A673 (cell line): ENCODE measurements at regions not wholly inside any gene's neighbourhood (a gene's known extent, or its start where the extent isn't known, plus 50 kb on each side); places are given as distances from the start of the nearest gene placed in this dataset.

Experiments
- BruUV-seq: library from RNA; stranded (reverse); fragments of 400-500 nt; replicated peaks from 2 replicates; lab custom pipeline; 2021; lab: Mats Ljungman, UMichigan
- CTCF ChIA-PET: fragments of 300-600 bp; sonication (Branson Sonifier 250); formaldehyde crosslinking; loops from one replicate; lab custom pipeline; 2022; ENCODE audit warnings: antibody characterized with exemption; lab: Charles Lee
- POLR2A ChIA-PET: fragments of 300-600 bp; sonication (Branson Sonifier 250); formaldehyde crosslinking; loops from one replicate; lab custom pipeline; 2022; ENCODE audit warnings: antibody characterized with exemption; ENCODE audit not compliant: low non-redundant PET; lab: Charles Lee
- DNase-seq: peaks from one replicate; pipeline ENCODE4 v3.0.0-alpha.2; 2015; ENCODE audit warnings: low spot score
- H3K27ac ChIP-seq: fragments of 200-600 bp; sonication (generic); 2 replicates; pipeline ENCODE4 v1.5.1; 2016; ENCODE audit warnings: mixed run types, low read depth, mild to moderate bottlenecking, mixed read lengths, antibody characterized with exemption, low read length; ENCODE audit not compliant: poor library complexity, severe bottlenecking
- H3K27me3 ChIP-seq: fragments of 200-600 bp; sonication (generic); replicated peaks from 2 replicates; pipeline ENCODE4 v1.6.1; 2017; ENCODE audit warnings: mixed run types, low read depth, mild to moderate bottlenecking, mixed read lengths, antibody characterized with exemption, low read length; ENCODE audit not compliant: insufficient read depth, poor library complexity
- H3K36me3 ChIP-seq: fragments of 200-600 bp; sonication (generic); 2 replicates; pipeline ENCODE4 v1.6.1; 2016; ENCODE audit warnings: mixed run types, mild to moderate bottlenecking, mixed read lengths, antibody characterized with exemption, low read length; ENCODE audit not compliant: insufficient read depth, poor library complexity, severe bottlenecking
- H3K4me1 ChIP-seq: fragments of 200-600 bp; sonication (generic); 2 replicates; pipeline ENCODE4 v1.6.1; 2017; ENCODE audit warnings: mixed run types, mild to moderate bottlenecking, mixed read lengths, antibody characterized with exemption, low read length; ENCODE audit not compliant: insufficient read depth, poor library complexity, severe bottlenecking
- H3K4me3 ChIP-seq: fragments of 200-600 bp; sonication (generic); 2 replicates; pipeline ENCODE4 v1.5.1; 2016; ENCODE audit warnings: low read depth, mixed run types, mild to moderate bottlenecking, mixed read lengths, low read length; ENCODE audit not compliant: poor library complexity, severe bottlenecking
- H3K9me3 ChIP-seq: fragments of 200-600 bp; sonication (generic); 2 replicates; pipeline ENCODE4 v1.6.1; 2016; ENCODE audit warnings: mixed run types, low read depth, mild to moderate bottlenecking, mixed read lengths, antibody characterized with exemption, low read length; ENCODE audit not compliant: poor library complexity, severe bottlenecking
- EZH2 ChIP-seq: fragments of 200-600 bp; sonication (generic); IDR thresholded peaks from 2 replicates; pipeline ENCODE4 v1.6.1; 2017; ENCODE audit warnings: borderline replicate concordance, low read depth, mild to moderate bottlenecking, mixed read lengths, antibody characterized with exemption, low read length; ENCODE audit not compliant: poor library complexity, severe bottlenecking
- intact Hi-C: fragments of 100-400 bp; cut with micrococcal nuclease; formaldehyde crosslinking; loops from one replicate; pipeline ENCODE4 v1.10.0; 2022; ENCODE audit not compliant: unreplicated experiment
- TF ChIP-seq, protein P1 (sequence below): fragments of 300-800, 200-600 bp; sonication (generic); conservative IDR thresholded peaks from 2 replicates; pipeline ENCODE4 v1.5.1; 2017; ENCODE audit warnings: low read depth, mild to moderate bottlenecking, antibody characterized with exemption, low read length, moderate library complexity, mixed read lengths

DNA sequence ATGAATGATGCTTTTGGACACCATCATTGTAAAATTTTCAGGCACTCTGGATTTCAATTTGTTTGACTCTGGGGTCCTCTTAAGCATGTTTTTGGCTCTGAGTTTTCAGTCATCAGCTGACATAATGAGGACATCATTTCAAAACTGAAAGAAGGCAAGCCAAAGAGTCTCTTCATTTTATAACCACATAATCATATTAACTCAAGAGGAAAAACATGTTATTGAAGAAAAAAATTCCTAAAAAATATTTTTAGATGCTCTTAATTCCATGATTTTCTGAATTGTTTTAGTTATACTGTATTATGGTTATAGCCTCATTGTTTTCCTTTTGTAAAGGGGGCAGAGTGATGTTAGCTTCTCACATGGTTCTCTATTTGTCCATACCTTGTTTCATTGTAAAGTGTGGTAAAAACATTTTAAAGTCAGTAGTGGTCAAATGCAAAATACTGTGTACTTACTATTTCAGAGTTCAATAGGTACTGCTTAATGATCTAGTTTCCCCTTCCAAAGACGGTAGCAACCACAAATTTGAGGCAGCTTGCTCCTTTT is 472.1 kb downstream of the DMRT2 start:
- Histone ChIP-seq H3K9me3 (no peaks in the 10 kb centered on the region), H3K27me3 (no peaks in the 10 kb centered on the region), H3K27ac (no peak overlapping the region), H3K4me3 (no peak overlapping the region), H3K36me3 (no peaks in the 10 kb centered on the region), H3K4me1 (no peaks in the 10 kb centered on the region)
- intact Hi-C loops, result no loop called here
- no TSS peak for BruUV-seq
- CTCF ChIA-PET, result no interaction called here
- no peak for TF ChIP-seq EZH2
- TF ChIP-seq, protein P1, sequence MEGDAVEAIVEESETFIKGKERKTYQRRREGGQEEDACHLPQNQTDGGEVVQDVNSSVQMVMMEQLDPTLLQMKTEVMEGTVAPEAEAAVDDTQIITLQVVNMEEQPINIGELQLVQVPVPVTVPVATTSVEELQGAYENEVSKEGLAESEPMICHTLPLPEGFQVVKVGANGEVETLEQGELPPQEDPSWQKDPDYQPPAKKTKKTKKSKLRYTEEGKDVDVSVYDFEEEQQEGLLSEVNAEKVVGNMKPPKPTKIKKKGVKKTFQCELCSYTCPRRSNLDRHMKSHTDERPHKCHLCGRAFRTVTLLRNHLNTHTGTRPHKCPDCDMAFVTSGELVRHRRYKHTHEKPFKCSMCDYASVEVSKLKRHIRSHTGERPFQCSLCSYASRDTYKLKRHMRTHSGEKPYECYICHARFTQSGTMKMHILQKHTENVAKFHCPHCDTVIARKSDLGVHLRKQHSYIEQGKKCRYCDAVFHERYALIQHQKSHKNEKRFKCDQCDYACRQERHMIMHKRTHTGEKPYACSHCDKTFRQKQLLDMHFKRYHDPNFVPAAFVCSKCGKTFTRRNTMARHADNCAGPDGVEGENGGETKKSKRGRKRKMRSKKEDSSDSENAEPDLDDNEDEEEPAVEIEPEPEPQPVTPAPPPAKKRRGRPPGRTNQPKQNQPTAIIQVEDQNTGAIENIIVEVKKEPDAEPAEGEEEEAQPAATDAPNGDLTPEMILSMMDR, result no peak
- POLR2A ChIA-PET, result no interaction called here
- no peak for DNase-seq

DNA sequence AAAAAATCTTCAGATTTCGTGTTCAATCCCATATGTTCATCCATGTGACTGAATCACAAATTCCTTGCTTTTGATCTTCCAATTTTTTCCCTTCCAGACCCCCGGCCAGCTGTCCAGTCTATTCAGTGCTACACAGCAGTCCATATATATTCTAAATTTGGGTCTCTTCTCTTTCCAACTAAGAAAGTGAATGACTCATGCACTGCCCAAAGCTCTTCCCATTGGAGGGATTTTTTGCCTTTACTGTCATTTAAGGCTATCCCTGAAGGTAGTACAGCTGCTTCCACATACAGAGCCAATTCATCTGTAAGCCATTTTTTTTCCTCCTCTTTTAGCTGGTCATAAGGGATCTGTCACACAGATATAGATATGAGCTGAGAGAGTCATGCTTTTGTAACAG is 478.3 kb downstream of the DMRT2 start:
- POLR2A ChIA-PET, result no interaction called here
- TF ChIP-seq, protein P1, result no peak
- no peak for TF ChIP-seq EZH2
- intact Hi-C loops, result no loop called here

DNA sequence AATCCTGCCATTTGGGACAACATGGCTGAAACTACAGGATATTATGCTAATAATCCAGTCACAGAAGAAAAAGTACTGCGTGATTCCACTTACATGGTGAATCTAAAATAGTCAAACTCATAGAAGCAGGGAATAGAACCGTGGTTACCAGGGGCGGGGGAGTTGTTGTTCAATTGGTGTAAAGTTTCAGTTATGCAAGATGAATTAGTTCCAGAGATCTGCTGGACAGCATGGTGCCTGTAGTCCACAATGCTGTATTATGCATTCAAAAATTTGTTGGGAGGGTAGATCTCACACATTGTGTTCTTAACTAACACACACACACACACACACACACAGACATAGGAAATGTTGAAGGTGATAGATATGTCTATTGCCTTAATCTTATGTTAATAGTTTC is 480.5 kb downstream of the DMRT2 start:
- Histone ChIP-seq H3K27me3 (no peaks in the 10 kb centered on the region), H3K27ac (no peak overlapping the region), H3K4me3 (no peak overlapping the region), H3K36me3 (no peaks in the 10 kb centered on the region), H3K9me3 (no peaks in the 10 kb centered on the region), H3K4me1 (no peaks in the 10 kb centered on the region)
- intact Hi-C loops, result no loop called here
- ChIA-PET POLR2A (no interaction called here), CTCF (no interaction called here)
- TF ChIP-seq, protein P1, result no peak
- no peak for TF ChIP-seq EZH2
- no peak for DNase-seq
- BruUV-seq, result no TSS peak

More for the DNA sequence above, 478.3 kb downstream of the DMRT2 start:
- H3K36me3 ChIP-seq, result no peaks in the 10 kb centered on the region
- H3K27me3 ChIP-seq, result no peaks in the 10 kb centered on the region
- H3K4me3 ChIP-seq, result no peak overlapping the region
- no peaks in the 10 kb centered on the region for H3K4me1 ChIP-seq
- BruUV-seq, result no TSS peak
- H3K27ac ChIP-seq, result no peak overlapping the region
- no peak for DNase-seq
- CTCF ChIA-PET, result no interaction called here
- H3K9me3 ChIP-seq, result no peaks in the 10 kb centered on the region
